GM12878 (cell line): ENCODE measurements at regions not wholly inside any gene's neighbourhood (a gene's known extent, or its start where the extent isn't known, plus 50 kb on each side); places are given as distances from the start of the nearest gene placed in this dataset.

Experiments
- ATAC-seq: fragments of 200-7000 bp; cut with Tn5 transposase; 3 replicates; pipeline ENCODE4 v1.9.1; 2020; ENCODE audit warnings: mild to moderate bottlenecking, moderate library complexity
- BruUV-seq: library from RNA; stranded (reverse); fragments of 400-500 nt; replicated peaks from 2 replicates; lab custom pipeline; 2021; lab: Mats Ljungman, UMichigan
- CTCF ChIA-PET: fragments of 300-600 bp; sonication (Branson Sonifier 250); formaldehyde crosslinking; extraction: SDS; loops from one replicate; lab custom pipeline; 2021; ENCODE audit warnings: inconsistent platforms; lab: Yijun Ruan, JAX
- POLR2A ChIA-PET: fragments of 350-600 bp; formaldehyde crosslinking; extraction: SDS; loops from one replicate; lab custom pipeline; 2021; ENCODE audit warnings: inconsistent platforms; lab: Charles Lee
- RAD21 ChIA-PET: fragments of 300-600 bp; sonication (Branson Sonifier 250); formaldehyde crosslinking; loops from one replicate; lab custom pipeline; 2023; ENCODE audit warnings: antibody characterized with exemption; ENCODE audit not compliant: unreplicated experiment; lab: Charles Lee
- SMC1A ChIA-PET: fragments of 300-600 bp; sonication (Branson Sonifier 250); formaldehyde crosslinking; loops from one replicate; lab custom pipeline; 2023; ENCODE audit not compliant: unreplicated experiment, uncharacterized antibody; lab: Charles Lee
- DNase-seq: peaks from one replicate; pipeline ENCODE4 v3.0.0-alpha.2; 2011; ENCODE audit warnings: low read depth, low spot score
- FAIRE-seq: peaks from 3 replicates; lab custom pipeline; 2011; peaks lifted over from hg19 to GRCh38; lab: Jason Lieb, UNC
- H2AFZ ChIP-seq: 2 replicates; pipeline ENCODE4 v1.6.0; 2011; ENCODE audit warnings: low read depth, low read length, control low read depth; ENCODE audit not compliant: control insufficient read depth
- H3K27ac ChIP-seq: 2 replicates; pipeline ENCODE4 v1.5.1; 2011; ENCODE audit warnings: control low read depth; ENCODE audit not compliant: control insufficient read depth, insufficient read depth
- H3K27me3 ChIP-seq, 2 experiments: replicated peaks in 1 of 2; 2 replicates each; pipeline versions ENCODE4 v1.6.0 to v1.6.1; 2011; ENCODE audit warnings: low read length in 1 of 2; ENCODE audit not compliant: control insufficient read depth in 2 of 2, insufficient read depth in 2 of 2
- H3K36me3 ChIP-seq, 2 experiments: 2 replicates each; pipeline ENCODE4 v1.5.1; 2011; ENCODE audit warnings: low read length in 1 of 2; ENCODE audit not compliant: control insufficient read depth in 2 of 2, insufficient read depth in 2 of 2
- H3K4me1 ChIP-seq: 2 replicates; pipeline ENCODE4 v1.6.1; 2011; ENCODE audit warnings: mild to moderate bottlenecking, low read length, moderate library complexity, mixed read lengths; ENCODE audit not compliant: control insufficient read depth, insufficient read depth
- H3K4me2 ChIP-seq: 2 replicates; pipeline ENCODE4 v1.6.0; 2011; ENCODE audit warnings: control low read depth; ENCODE audit not compliant: control insufficient read depth, insufficient read depth
- H3K4me3 ChIP-seq: fragments of 200-600 bp; sonication (generic); 2 replicates; pipeline ENCODE4 v1.5.1; 2016
- H3K79me2 ChIP-seq: 2 replicates; pipeline ENCODE4 v1.6.0; 2011; ENCODE audit warnings: low read length; ENCODE audit not compliant: control insufficient read depth, insufficient read depth
- H3K9ac ChIP-seq: 2 replicates; pipeline ENCODE4 v1.8.0; 2011; ENCODE audit warnings: low read length, control low read depth, mixed read lengths; ENCODE audit not compliant: control insufficient read depth, insufficient read depth
- H3K9me3 ChIP-seq: replicated peaks from 3 replicates; pipeline ENCODE4 v1.5.1; 2011; ENCODE audit warnings: mild to moderate bottlenecking, low read length; ENCODE audit not compliant: control insufficient read depth, insufficient read depth
- H4K20me1 ChIP-seq: 2 replicates; pipeline ENCODE4 v1.6.0; 2011; ENCODE audit not compliant: control insufficient read depth, insufficient read depth
- DPF2 ChIP-seq: fragments of 450-650 bp; IDR thresholded peaks from 2 replicates; pipeline ENCODE4 v1.6.1; 2017; ENCODE audit warnings: mild to moderate bottlenecking
- ETV6 ChIP-seq, 2 experiments: fragments of 450-650 bp in 1 of 2; IDR thresholded peaks in 1 of 2; conservative IDR thresholded peaks in 1 of 2; 2 replicates each; pipeline ENCODE4 v1.6.1; 2014; ENCODE audit warnings: antibody characterized with exemption in 1 of 2, borderline replicate concordance in 1 of 2, low read depth in 1 of 2, mild to moderate bottlenecking in 1 of 2, moderate library complexity in 1 of 2
- FOS ChIP-seq: IDR thresholded peaks from 3 replicates; pipeline ENCODE4 v1.6.1; 2011; ENCODE audit warnings: borderline replicate concordance; ENCODE audit not compliant: insufficient read length; ENCODE audit errors: extremely low read depth
- HDGF ChIP-seq: fragments of 450-650 bp; IDR thresholded peaks from 2 replicates; pipeline ENCODE4 v1.6.1; 2016; ENCODE audit warnings: antibody characterized with exemption
- NR2F1 ChIP-seq: fragments of 450-650 bp; conservative IDR thresholded peaks from 2 replicates; pipeline ENCODE4 v1.6.1; 2017; ENCODE audit warnings: mild to moderate bottlenecking
- POLR2A ChIP-seq: IDR thresholded peaks from 2 replicates; pipeline ENCODE4 v1.6.1; 2011; ENCODE audit warnings: low read depth, mild to moderate bottlenecking, low read length
- SPI1 ChIP-seq: IDR thresholded peaks from 2 replicates; pipeline ENCODE4 v1.6.1; 2011; ENCODE audit warnings: low read depth, mild to moderate bottlenecking, low read length, moderate library complexity, borderline replicate concordance; ENCODE audit not compliant: insufficient read depth
- STAT3 ChIP-seq: IDR thresholded peaks from 2 replicates; pipeline ENCODE4 v1.6.1; 2011; ENCODE audit warnings: low read depth, low read length, improper control_type of control experiment
- TCF7 ChIP-seq: IDR thresholded peaks from 2 replicates; pipeline ENCODE4 v1.6.1; 2014; ENCODE audit warnings: antibody characterized with exemption, borderline replicate concordance
- YY1 ChIP-seq: IDR thresholded peaks from 2 replicates; pipeline ENCODE4 v1.6.1; 2011; ENCODE audit warnings: low read depth, mild to moderate bottlenecking, low read length
- ZNF274 ChIP-seq: IDR thresholded peaks from one replicate; pipeline ENCODE4 v1.8.0; 2011; ENCODE audit not compliant: insufficient read length, insufficient read depth
- ZNF384 ChIP-seq: IDR thresholded peaks from 2 replicates; pipeline ENCODE4 v1.6.1; 2012; ENCODE audit warnings: low read depth, mild to moderate bottlenecking, low read length, improper control_type of control experiment, borderline replicate concordance
- WGBS: methylation state at CpG from one replicate; pipeline ENCODE4 v1.1.6; 2016; ENCODE audit warnings: low lambda C conversion rate; ENCODE audit not compliant: insufficient replicate concordance, insufficient coverage; ENCODE audit errors: missing lambda C conversion rate; 5-methylcytosine and 5-hydroxymethylcytosine counted together
- in situ Hi-C: fragments of 300-500 bp; cut with MboI; formaldehyde crosslinking; loops from 9 replicates; pipeline ENCODE4 v1.14.3; 2018; ENCODE audit warnings: mixed read lengths
- intact Hi-C: fragments of 100-400 bp; cut with micrococcal nuclease; formaldehyde crosslinking; loops from one replicate; pipeline ENCODE4 v1.14.2; 2022; ENCODE audit not compliant: unreplicated experiment
- TF ChIP-seq, protein P1 (sequence below): IDR thresholded peaks from 2 replicates; pipeline ENCODE4 v1.6.1; 2012; ENCODE audit warnings: low read depth, low read length, improper control_type of control experiment

DNA sequence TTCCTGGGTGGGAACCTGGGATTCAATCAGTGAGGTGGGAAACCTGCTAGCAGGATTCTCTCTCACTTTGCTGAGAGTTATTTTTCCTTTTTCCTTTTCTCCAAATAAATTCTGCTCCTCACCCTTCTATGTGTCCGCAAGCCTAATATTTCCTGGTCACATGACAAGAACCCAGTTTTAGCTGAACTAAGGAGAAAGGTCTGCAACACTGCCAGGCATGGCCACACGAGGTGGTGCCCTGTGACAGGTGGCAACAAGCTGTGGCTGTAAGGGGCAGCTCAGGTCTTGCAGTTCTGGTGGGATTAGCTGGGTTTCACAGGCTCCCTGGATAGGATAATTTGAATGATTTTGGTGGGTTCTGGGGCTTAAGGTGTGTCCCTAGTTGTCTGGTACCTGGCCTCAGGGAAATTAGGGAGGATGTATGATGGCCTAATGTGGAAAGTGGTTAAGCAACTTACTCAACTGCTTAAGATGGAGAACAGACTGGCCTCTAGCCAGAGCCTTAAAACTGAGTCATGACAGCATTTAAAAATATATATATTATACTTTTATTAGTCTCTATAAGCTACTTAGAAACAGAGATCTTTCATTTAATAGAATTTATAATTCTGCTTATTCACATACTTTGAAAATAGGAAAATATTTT, 215.0 kb downstream of the IL15 start:
- no peak overlapping the region for H3K9ac ChIP-seq
- POLR2A ChIA-PET = no interaction called here
- ATAC-seq (no peak), FAIRE-seq (no peak), DNase-seq (no peak)
- H4K20me1 ChIP-seq = no peaks in the 10 kb centered on the region
- H3K4me2 ChIP-seq = no peak overlapping the region
- H3K27me3 ChIP-seq = no peaks in the 10 kb centered on the region
- H3K36me3 ChIP-seq = no peaks in the 10 kb centered on the region
- CTCF ChIA-PET = no interaction called here
- WGBS = 50% methylated on average over 2 of the region's 2 CpGs
- in situ Hi-C loops = no loop called here
- RAD21 ChIA-PET = no interaction called here
- no peak overlapping the region for H3K27ac ChIP-seq
- H3K9me3 ChIP-seq = no peaks in the 10 kb centered on the region
- H3K4me3 ChIP-seq = no peak overlapping the region
- no TSS peak for BruUV-seq
- H3K79me2 ChIP-seq = no peaks in the 10 kb centered on the region
- no peak overlapping the region for H2AFZ ChIP-seq
- TF ChIP-seq ZNF384 = no peak
- no peak for TF ChIP-seq DPF2
- TF ChIP-seq SPI1 = no peak
- no peak for TF ChIP-seq STAT3
- TF ChIP-seq NR2F1 = no peak
- TF ChIP-seq ZNF274 = no peak
- no peak for TF ChIP-seq TCF7
- TF ChIP-seq YY1 = no peak
- TF ChIP-seq FOS = no peak
- TF ChIP-seq, protein P1, sequence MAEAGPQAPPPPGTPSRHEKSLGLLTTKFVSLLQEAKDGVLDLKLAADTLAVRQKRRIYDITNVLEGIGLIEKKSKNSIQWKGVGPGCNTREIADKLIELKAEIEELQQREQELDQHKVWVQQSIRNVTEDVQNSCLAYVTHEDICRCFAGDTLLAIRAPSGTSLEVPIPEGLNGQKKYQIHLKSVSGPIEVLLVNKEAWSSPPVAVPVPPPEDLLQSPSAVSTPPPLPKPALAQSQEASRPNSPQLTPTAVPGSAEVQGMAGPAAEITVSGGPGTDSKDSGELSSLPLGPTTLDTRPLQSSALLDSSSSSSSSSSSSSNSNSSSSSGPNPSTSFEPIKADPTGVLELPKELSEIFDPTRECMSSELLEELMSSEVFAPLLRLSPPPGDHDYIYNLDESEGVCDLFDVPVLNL = no peak
- TF ChIP-seq HDGF = no peak
- no peak for TF ChIP-seq ETV6 (conservative IDR thresholded peaks at IDR 0.05 in 1 of 2, IDR thresholded peaks at IDR 0.05 in 1 of 2; ENCODE audit: borderline replicate concordance in 1 of 2, low read depth in 1 of 2)
- no peak for TF ChIP-seq POLR2A
- SMC1A ChIA-PET = no interaction called here
- intact Hi-C loops = no loop called here
- H3K4me1 ChIP-seq = no peaks in the 10 kb centered on the region
